ENCODE measurements at regions not wholly inside any gene's neighbourhood (a gene's known extent, or its start where the extent isn't known, plus 50 kb on each side); places are given as distances from the start of the nearest gene placed in this dataset.

GRCh38 chr2:111227716-111228141 is 107.0 kb downstream of the BCL2L11 start:
- TF ChIP-seq POLR2AphosphoS5 (IDR thresholded peaks at IDR 0.05; ENCODE audit: low read depth, low read length) (no peak), CEBPB (IDR thresholded peaks at IDR 0.05; ENCODE audit: low read depth, low read length) (no peak), ATF3 (IDR thresholded peaks at IDR 0.05; ENCODE audit: insufficient read depth, low read depth, low read length) (no peak), CTCF (IDR thresholded peaks at IDR 0.05; ENCODE audit: control extremely low read depth in 1 of 3, insufficient read depth in 1 of 3, low read depth in 1 of 3, low read length in 3 of 3) (no peak), CHD1 (IDR thresholded peaks at IDR 0.05; ENCODE audit: low read depth, low read length) (no peak), POLR2A (IDR thresholded peaks at IDR 0.05; ENCODE audit: control extremely low read depth in 1 of 2, low read depth in 2 of 2, low read length in 2 of 2) (no peak), EP300 (IDR thresholded peaks at IDR 0.05; ENCODE audit: borderline replicate concordance in 1 of 2, low read depth in 2 of 2, low read length in 2 of 2) (no peak), MAX (IDR thresholded peaks at IDR 0.05) (no peak), SUZ12 (IDR thresholded peaks at IDR 0.05; ENCODE audit: low read length) (no peak), CREB1 (IDR thresholded peaks at IDR 0.05) (no peak), MAFK (IDR thresholded peaks at IDR 0.05; ENCODE audit: low read depth, low read length) (no peak), ZNF274 (IDR thresholded peaks at IDR 0.05; ENCODE audit: borderline replicate concordance, extremely low read depth, low read length) (no peak)

All from H1 (cell line).